IMR-90 (cell line): ENCODE measurements at regions not wholly inside any gene's neighbourhood (a gene's known extent, or its start where the extent isn't known, plus 50 kb on each side); places are given as distances from the start of the nearest gene placed in this dataset.
"Not testable (repeated sequence)": the region's sequence is repeated elsewhere in the genome, so short reads cannot be mapped to it uniquely, and the experiment has no call there.

Experiments used
- ATAC-seq: fragments of 200-7000 bp; cut with Tn5 transposase; 2 replicates; pipeline ENCODE4 v1.9.1; 2020; ENCODE audit warnings: low read depth, mild to moderate bottlenecking, moderate library complexity
- BruUV-seq: library from RNA; stranded (reverse); fragments of 400-500 nt; replicated peaks from 2 replicates; lab custom pipeline; 2021; lab: Mats Ljungman, UMichigan
- CTCF ChIA-PET: fragments of 300-600 bp; formaldehyde crosslinking; extraction: SDS; loops from one replicate; lab custom pipeline; 2021; ENCODE audit warnings: antibody characterized with exemption; lab: Yijun Ruan, JAX
- POLR2A ChIA-PET: fragments of 300-600 bp; sonication (Branson Sonifier 250); formaldehyde crosslinking; loops from one replicate; lab custom pipeline; 2022; ENCODE audit warnings: antibody characterized with exemption; ENCODE audit not compliant: unreplicated experiment; lab: Charles Lee
- DNase-seq: peaks from one replicate; pipeline ENCODE4 v3.0.0; 2013
- H2AFZ ChIP-seq: replicated peaks from 2 replicates; pipeline ENCODE3; 2013; ENCODE audit warnings: low read length, mild to moderate bottlenecking; ENCODE audit not compliant: poor library complexity
- H2AK5ac ChIP-seq: 2 replicates; pipeline ENCODE4 v1.6.1; 2013; ENCODE audit warnings: low read depth, low read length, inconsistent platforms
- H2AK9ac ChIP-seq: replicated peaks from 2 replicates; pipeline ENCODE3; 2013; ENCODE audit warnings: mild to moderate bottlenecking, low read depth, low read length, moderate library complexity; ENCODE audit not compliant: poor library complexity
- H2BK120ac ChIP-seq: 2 replicates; pipeline ENCODE4 v1.6.1; 2013; ENCODE audit warnings: low read depth, low read length, inconsistent platforms
- H2BK15ac ChIP-seq: 3 replicates; pipeline ENCODE4 v1.6.1; 2013; ENCODE audit warnings: low read depth, low read length, inconsistent platforms
- H2BK20ac ChIP-seq: 2 replicates; pipeline ENCODE4 v1.6.1; 2013; ENCODE audit warnings: low read depth, mild to moderate bottlenecking, inconsistent platforms, low read length, moderate library complexity
- H2BK5ac ChIP-seq: 2 replicates; pipeline ENCODE4 v1.6.1; 2013; ENCODE audit warnings: mild to moderate bottlenecking, low read depth, low read length, inconsistent platforms; ENCODE audit not compliant: poor library complexity, severe bottlenecking
- H3K14ac ChIP-seq: replicated peaks from 2 replicates; pipeline ENCODE4 v1.6.1; 2013; ENCODE audit warnings: low read depth, low read length, inconsistent platforms
- H3K18ac ChIP-seq: 2 replicates; pipeline ENCODE4 v1.6.1; 2013; ENCODE audit warnings: low read depth, low read length, control low read depth
- H3K23ac ChIP-seq: 2 replicates; pipeline ENCODE4 v1.6.1; 2013; ENCODE audit warnings: low read depth, low read length, inconsistent platforms
- H3K27ac ChIP-seq: 2 replicates; pipeline ENCODE4 v1.5.1; 2013; ENCODE audit warnings: mild to moderate bottlenecking, control low read depth, low read length; ENCODE audit not compliant: insufficient read depth
- H3K27me3 ChIP-seq: 2 replicates; pipeline ENCODE4 v1.6.1; 2013; ENCODE audit warnings: low read length; ENCODE audit not compliant: control insufficient read depth, insufficient read depth
- H3K36me3 ChIP-seq: 2 replicates; pipeline ENCODE4 v1.6.1; 2013; ENCODE audit warnings: low read length, mixed read lengths; ENCODE audit not compliant: control insufficient read depth, insufficient read depth
- H3K4ac ChIP-seq: 2 replicates; pipeline ENCODE4 v1.6.1; 2013; ENCODE audit warnings: low read depth, low read length, inconsistent platforms
- H3K4me1 ChIP-seq: 2 replicates; pipeline ENCODE4 v1.6.1; 2013; ENCODE audit warnings: low read length, mixed read lengths; ENCODE audit not compliant: control insufficient read depth, insufficient read depth
- H3K4me2 ChIP-seq: 2 replicates; pipeline ENCODE4 v1.6.1; 2013; ENCODE audit warnings: low read depth, mild to moderate bottlenecking, control low read depth, low read length, moderate library complexity
- H3K4me3 ChIP-seq: 2 replicates; pipeline ENCODE4 v1.5.1; 2013; ENCODE audit warnings: low read depth, mild to moderate bottlenecking, control low read depth, low read length, moderate library complexity; ENCODE audit not compliant: insufficient read depth
- H3K56ac ChIP-seq: 2 replicates; pipeline ENCODE4 v1.6.1; 2013; ENCODE audit warnings: low read length, inconsistent platforms; ENCODE audit not compliant: insufficient read depth; ENCODE audit errors: extremely low read depth
- H3K79me1 ChIP-seq, 2 experiments: 2 replicates each; pipeline ENCODE4 v1.6.1; 2013; ENCODE audit warnings: low read length in 2 of 2, inconsistent platforms in 1 of 2, low read depth in 1 of 2
- H3K9ac ChIP-seq: 2 replicates; pipeline ENCODE4 v1.6.1; 2013; ENCODE audit warnings: low read depth, low read length, control low read depth
- H3K9me1 ChIP-seq: 2 replicates; pipeline ENCODE4 v1.6.1; 2013; ENCODE audit warnings: low read length, inconsistent platforms; ENCODE audit not compliant: insufficient read depth
- H3K9me3 ChIP-seq: 2 replicates; pipeline ENCODE4 v1.6.1; 2013; ENCODE audit warnings: low read length; ENCODE audit not compliant: control insufficient read depth, insufficient read depth
- H4K20me1 ChIP-seq: 2 replicates; pipeline ENCODE4 v1.6.1; 2013; ENCODE audit warnings: low read length, inconsistent platforms; ENCODE audit not compliant: insufficient read depth
- H4K5ac ChIP-seq: 2 replicates; pipeline ENCODE4 v1.6.1; 2013; ENCODE audit warnings: mild to moderate bottlenecking, low read depth, low read length, control low read depth
- H4K8ac ChIP-seq, 2 experiments: 2 replicates each; pipeline ENCODE4 v1.6.1; 2013; ENCODE audit warnings: low read depth in 2 of 2, low read length in 2 of 2, control low read depth in 1 of 2, inconsistent platforms in 1 of 2
- H4K91ac ChIP-seq: 2 replicates; pipeline ENCODE4 v1.6.1; 2013; ENCODE audit warnings: low read depth, low read length, inconsistent platforms; ENCODE audit not compliant: insufficient read depth
- WGBS, 2 experiments: methylation state at CpG; one replicate each; pipeline versions ENCODE4 v1.1.5 to v1.1.7; 2013; ENCODE audit warnings: missing lambda C conversion rate in 2 of 2; ENCODE audit not compliant: insufficient read length in 1 of 2; ENCODE audit errors: extremely low coverage in 2 of 2; 5-methylcytosine and 5-hydroxymethylcytosine counted together
- dilution Hi-C: fragments of 300-500 bp; cut with HindIII; formaldehyde crosslinking; loops from one replicate; pipeline ENCODE4 v1.14.3; 2018; ENCODE audit warnings: low sequenced_read_pairs; ENCODE audit not compliant: unreplicated experiment
- in situ Hi-C: fragments of 300-500 bp; cut with MboI; formaldehyde crosslinking; loops from 3 replicates; pipeline ENCODE4 v1.14.3; 2019; ENCODE audit warnings: low sequenced_read_pairs, inconsistent platforms, mixed read lengths
- intact Hi-C: fragments of 100-400 bp; cut with micrococcal nuclease; formaldehyde crosslinking; loops from 2 replicates; pipeline ENCODE4 v1.10.0; 2022

DNA sequence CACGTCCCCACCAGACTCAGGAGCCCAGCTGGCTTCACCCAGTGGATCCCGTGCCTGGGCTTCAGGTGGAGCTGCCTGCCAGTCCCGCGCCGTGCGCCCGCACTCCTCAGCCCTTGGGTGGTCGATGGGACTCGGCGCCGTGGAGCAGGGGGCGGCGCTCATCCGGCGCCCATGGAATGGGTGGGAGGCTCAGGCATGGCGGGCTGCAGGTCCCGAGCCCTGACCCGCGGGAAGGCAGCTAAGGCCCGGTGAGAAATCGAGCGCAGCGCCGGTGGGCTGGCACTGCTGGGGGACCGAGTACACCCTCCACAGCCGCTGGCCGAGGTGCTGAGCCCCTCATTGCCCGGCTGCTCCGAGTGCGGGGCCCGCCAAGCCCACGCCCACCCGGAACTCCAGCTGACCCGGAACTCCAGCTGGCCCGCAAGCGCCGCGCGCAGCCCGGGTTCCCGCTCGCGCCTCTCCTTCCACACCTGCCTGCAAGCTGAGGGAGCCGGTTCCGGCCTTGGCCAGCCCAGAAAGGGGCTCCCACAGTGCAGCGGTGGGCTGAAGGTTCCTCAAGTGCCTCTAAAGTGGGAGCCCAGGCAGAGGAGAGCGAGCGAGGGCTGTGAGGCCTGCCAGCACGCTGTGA lies 1184.6 kb downstream of the PLA2G4A start:
- H3K4ac ChIP-seq, H4K8ac ChIP-seq, H3K27me3 ChIP-seq, H3K18ac ChIP-seq, H3K4me1 ChIP-seq, H3K23ac ChIP-seq, H4K5ac ChIP-seq, DNase-seq, POLR2A ChIA-PET, H3K9me1 ChIP-seq, intact Hi-C loops, CTCF ChIA-PET, H2AK5ac ChIP-seq, H2BK20ac ChIP-seq, H4K20me1 ChIP-seq, H2AK9ac ChIP-seq, H4K91ac ChIP-seq, H3K36me3 ChIP-seq, H3K27ac ChIP-seq, H3K56ac ChIP-seq, H3K4me3 ChIP-seq, H3K9ac ChIP-seq, H2BK15ac ChIP-seq, H3K4me2 ChIP-seq, in situ Hi-C loops, H2AFZ ChIP-seq, H3K9me3 ChIP-seq, ATAC-seq, BruUV-seq, H3K79me1 ChIP-seq, H2BK120ac ChIP-seq, H3K14ac ChIP-seq, dilution Hi-C loops, H2BK5ac ChIP-seq: not testable (repeated sequence)
- WGBS, 2 experiments: 97% methylated on average over 13 of the region's 49 CpGs; no CpG with 5 or more reads in 1 of the 2 experiments
